ENCODE measurements at regions not wholly inside any gene's neighbourhood (a gene's known extent, or its start where the extent isn't known, plus 50 kb on each side); places are given as distances from the start of the nearest gene placed in this dataset.

DNA sequence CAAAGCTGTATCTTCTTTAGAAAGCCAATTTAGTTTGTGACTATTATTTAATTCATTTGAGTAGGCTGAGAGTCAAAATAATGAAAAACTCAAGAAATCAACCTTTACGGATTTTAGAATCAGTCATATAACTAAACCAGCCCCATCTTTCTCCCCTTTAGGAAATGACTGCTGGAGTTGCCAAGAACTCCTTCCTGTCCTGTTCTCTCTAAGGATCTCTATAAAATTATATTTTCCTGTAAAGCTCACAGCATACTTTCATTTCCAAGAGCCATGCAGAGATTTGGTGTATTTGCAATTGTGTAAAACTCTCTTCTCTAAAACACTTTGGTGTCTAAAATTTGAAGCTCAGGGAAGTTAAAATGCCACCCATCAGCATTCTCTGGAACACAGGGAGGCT is 323.4 kb upstream of the GBE1 start:
- no peak for ATAC-seq
- no peak overlapping the region for H3K4me3 ChIP-seq

DNA sequence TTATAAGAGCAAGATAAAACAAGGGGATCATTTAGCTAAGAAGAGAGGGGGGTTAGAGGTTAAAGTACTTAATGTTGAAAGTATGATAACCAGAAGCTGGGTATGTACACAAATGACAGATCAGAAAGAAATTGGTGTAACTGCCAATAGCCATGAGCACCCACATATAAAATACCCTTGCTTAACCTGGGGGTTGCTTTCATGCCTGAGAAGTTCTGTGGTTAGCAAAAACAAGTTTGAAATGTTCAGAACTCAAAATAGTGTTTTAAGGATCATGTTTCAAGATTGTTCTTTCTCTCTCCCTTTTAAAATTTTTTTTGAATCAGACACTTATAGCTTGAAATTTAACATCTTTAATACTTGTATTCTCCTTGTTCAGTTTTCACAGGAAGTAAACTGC is 321.4 kb upstream of the GBE1 start:
- TF ChIP-seq, protein P1, sequence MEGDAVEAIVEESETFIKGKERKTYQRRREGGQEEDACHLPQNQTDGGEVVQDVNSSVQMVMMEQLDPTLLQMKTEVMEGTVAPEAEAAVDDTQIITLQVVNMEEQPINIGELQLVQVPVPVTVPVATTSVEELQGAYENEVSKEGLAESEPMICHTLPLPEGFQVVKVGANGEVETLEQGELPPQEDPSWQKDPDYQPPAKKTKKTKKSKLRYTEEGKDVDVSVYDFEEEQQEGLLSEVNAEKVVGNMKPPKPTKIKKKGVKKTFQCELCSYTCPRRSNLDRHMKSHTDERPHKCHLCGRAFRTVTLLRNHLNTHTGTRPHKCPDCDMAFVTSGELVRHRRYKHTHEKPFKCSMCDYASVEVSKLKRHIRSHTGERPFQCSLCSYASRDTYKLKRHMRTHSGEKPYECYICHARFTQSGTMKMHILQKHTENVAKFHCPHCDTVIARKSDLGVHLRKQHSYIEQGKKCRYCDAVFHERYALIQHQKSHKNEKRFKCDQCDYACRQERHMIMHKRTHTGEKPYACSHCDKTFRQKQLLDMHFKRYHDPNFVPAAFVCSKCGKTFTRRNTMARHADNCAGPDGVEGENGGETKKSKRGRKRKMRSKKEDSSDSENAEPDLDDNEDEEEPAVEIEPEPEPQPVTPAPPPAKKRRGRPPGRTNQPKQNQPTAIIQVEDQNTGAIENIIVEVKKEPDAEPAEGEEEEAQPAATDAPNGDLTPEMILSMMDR (IDR thresholded peaks at IDR 0.05): no peak
- Histone ChIP-seq H3K4me1 (no peaks in the 10 kb centered on the region), H3K36me3 (no peaks in the 10 kb centered on the region), H3K4me3 (no peak overlapping the region), H3K27ac (no peak overlapping the region), H3K9me3 (no peaks in the 10 kb centered on the region), H3K27me3 (no peaks in the 10 kb centered on the region)
- intact Hi-C loops (cut with DNase I): no loop called here
- no peak for DNase-seq
- ATAC-seq: no peak

More for the DNA sequence above, 323.4 kb upstream of the GBE1 start:
- Histone ChIP-seq H3K9me3 (no peaks in the 10 kb centered on the region), H3K4me1 (no peaks in the 10 kb centered on the region), H3K27ac (no peak overlapping the region), H3K36me3 (no peaks in the 10 kb centered on the region), H3K27me3 (no peaks in the 10 kb centered on the region)
- TF ChIP-seq, protein P1 (IDR thresholded peaks at IDR 0.05): no peak
- DNase-seq: no peak
- intact Hi-C loops (cut with DNase I): no loop called here

DNA sequence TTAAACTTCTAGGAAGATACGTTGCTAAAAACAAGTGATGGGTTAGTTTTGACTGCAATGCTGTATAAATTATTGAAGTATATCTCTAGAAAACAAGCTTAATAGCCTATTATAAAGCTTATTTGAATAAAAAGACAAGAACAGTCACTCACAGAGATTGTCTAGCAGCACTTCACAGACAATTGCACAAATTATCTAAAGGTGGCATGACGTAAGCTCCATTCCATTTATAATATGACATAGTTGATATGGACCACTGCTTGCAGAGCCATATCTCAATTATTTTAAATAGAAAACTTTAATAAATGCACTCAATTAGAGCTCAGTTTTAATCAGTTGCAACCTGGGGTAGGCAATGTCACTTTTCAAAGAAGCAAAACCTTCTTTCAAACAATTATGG is 319.9 kb upstream of the GBE1 start:
- no peak for DNase-seq
- Histone ChIP-seq H3K27ac (no peak overlapping the region), H3K9me3 (no peaks in the 10 kb centered on the region), H3K27me3 (no peaks in the 10 kb centered on the region), H3K4me1 (no peaks in the 10 kb centered on the region), H3K36me3 (no peaks in the 10 kb centered on the region), H3K4me3 (no peak overlapping the region)
- intact Hi-C loops (cut with DNase I): no loop called here
- ATAC-seq: no peak
- TF ChIP-seq, protein P1 (IDR thresholded peaks at IDR 0.05): no peak

DNA sequence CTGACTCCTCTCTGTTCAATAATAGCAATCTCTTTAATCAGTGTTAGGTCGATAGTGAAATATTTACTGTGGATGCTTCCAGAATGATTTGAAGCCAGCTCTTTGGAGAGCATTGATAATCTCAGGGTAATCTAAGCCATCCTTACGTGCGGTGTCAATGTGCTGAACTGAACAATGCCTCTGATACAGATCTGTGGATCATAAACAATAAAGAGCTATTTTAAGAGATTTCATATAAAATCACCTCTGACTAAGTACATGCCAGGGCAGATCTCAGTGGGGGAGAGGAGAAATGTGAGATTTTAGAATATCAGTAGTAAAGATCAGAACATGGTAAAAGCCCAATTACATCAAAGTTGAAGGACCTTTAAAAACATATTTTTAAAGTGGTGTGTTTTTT is 319.3 kb upstream of the GBE1 start:
- intact Hi-C loops (cut with DNase I): no loop called here
- Histone ChIP-seq H3K4me1 (no peaks in the 10 kb centered on the region), H3K36me3 (no peaks in the 10 kb centered on the region), H3K9me3 (no peaks in the 10 kb centered on the region), H3K27me3 (no peaks in the 10 kb centered on the region), H3K4me3 (no peak overlapping the region), H3K27ac (no peak overlapping the region)
- no peak for DNase-seq
- TF ChIP-seq, protein P1 (IDR thresholded peaks at IDR 0.05): no peak
- no peak for ATAC-seq

DNA sequence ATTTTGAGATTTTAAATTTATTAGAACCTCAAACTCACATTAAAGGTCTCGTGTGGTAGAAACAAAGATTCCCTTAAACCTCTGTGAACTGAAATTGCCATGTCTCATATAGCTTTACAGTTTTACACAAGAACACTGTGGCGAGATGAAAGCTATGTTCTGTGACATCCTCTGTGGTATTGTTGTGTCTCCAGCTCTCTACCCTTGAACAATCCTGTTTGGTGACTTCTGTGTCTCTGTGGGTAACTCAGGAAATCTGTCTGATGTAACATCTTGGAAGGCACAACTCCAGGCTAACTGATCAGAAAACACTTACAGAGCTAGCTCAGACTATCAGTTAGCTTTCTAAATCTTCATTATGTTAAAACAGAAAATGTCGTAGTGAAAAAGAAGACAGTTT is 318.8 kb upstream of the GBE1 start:
- TF ChIP-seq, protein P1 (IDR thresholded peaks at IDR 0.05): no peak
- no peak for DNase-seq
- H3K4me1 ChIP-seq: no peaks in the 10 kb centered on the region
- no peaks in the 10 kb centered on the region for H3K36me3 ChIP-seq
- intact Hi-C loops (cut with DNase I): no loop called here
- no peak overlapping the region for H3K4me3 ChIP-seq
- H3K27me3 ChIP-seq: no peaks in the 10 kb centered on the region
- no peaks in the 10 kb centered on the region for H3K9me3 ChIP-seq
- H3K27ac ChIP-seq: no peak overlapping the region
- ATAC-seq: no peak

Measured in left lung (tissue), 4 donors.